ENCODE measurements at regions not wholly inside any gene's neighbourhood (a gene's known extent, or its start where the extent isn't known, plus 50 kb on each side); places are given as distances from the start of the nearest gene placed in this dataset.

DNA sequence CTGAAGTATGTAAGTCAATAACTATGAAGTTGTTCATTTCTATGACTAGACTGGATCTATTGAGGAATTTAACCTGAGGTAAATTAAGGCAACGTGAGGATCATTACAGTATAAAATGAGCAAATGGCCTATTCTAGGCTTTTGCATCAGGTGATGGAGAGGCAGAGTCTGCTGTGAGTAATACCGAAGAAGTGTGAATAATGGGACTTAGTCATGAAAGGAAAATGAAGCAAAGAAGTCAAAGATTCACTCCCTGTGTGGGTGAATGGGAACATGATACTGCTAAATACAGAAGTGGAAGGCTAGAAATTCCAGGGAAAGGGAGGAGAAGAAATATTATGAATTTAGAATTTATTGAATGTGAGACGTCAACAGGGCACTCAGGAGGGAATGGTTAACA is 774.1 kb downstream of the LIG4 start:
- DNase-seq (ENCODE audit: extremely low read depth, low read depth), result no peak
- no peak overlapping the region for H3K4me3 ChIP-seq (replicated peaks; ENCODE audit: low read depth, low read length)

GRCh38 chr13:107438251-107438650 is 777.1 kb downstream of the LIG4 start:
- no peak for TF ChIP-seq CTCF (IDR thresholded peaks at IDR 0.05; ENCODE audit: low read depth, low read length, missing control alignments)
- H3K4me3 ChIP-seq (replicated peaks; ENCODE audit: low read depth, low read length), result no peak overlapping the region
- no peak for DNase-seq (ENCODE audit: extremely low read depth, low read depth)

More for the DNA sequence above, 774.1 kb downstream of the LIG4 start:
- no peak for TF ChIP-seq CTCF (IDR thresholded peaks at IDR 0.05; ENCODE audit: low read depth, low read length, missing control alignments)

DNA sequence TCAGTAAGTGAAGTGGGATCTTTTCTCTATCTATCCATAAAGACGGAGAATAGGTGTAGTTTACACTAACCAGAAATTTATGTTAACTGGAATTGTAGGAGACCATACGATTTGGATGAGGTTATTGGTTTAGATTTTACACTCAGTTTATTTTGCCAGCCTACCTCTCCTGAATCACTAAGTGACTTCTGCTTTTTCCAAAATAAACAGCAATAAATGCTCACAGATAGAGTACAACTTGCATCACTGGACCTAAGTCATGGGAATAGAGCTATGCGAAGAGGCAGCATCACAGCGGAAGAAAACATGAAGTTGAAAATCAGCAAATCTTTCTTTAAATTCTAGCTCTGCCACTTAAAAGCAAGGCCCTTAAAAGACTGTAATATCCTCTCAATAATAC is 781.0 kb downstream of the LIG4 start:
- DNase-seq (ENCODE audit: extremely low read depth, low read depth), result no peak
- no peak overlapping the region for H3K4me3 ChIP-seq (replicated peaks; ENCODE audit: low read depth, low read length)
- no peak for TF ChIP-seq CTCF (IDR thresholded peaks at IDR 0.05; ENCODE audit: low read depth, low read length, missing control alignments)

DNA sequence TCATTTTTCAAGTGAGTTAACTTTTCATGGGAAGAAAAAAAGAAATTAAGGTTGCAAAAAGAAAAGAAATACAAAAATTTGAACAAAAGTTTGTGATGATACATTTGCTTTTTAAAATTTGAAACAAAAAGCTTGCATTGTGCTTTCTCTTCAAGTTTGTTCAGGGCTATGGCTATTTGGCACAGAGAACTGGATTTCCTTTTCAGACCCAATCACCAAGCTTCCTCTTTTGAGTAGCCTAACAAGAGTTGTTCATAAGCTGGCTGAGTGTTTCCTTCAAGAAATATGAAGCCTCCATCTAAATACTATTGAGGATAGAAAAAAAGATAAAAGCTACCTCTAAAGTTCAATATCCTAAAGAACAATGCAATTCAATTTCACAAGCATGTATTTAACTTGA is 787.8 kb downstream of the LIG4 start:
- TF ChIP-seq CTCF (IDR thresholded peaks at IDR 0.05; ENCODE audit: low read depth, low read length, missing control alignments), result no peak
- DNase-seq (ENCODE audit: extremely low read depth, low read depth), result no peak
- H3K4me3 ChIP-seq (replicated peaks; ENCODE audit: low read depth, low read length), result no peak overlapping the region

- TF ChIP-seq CTCF (IDR thresholded peaks at IDR 0.05; ENCODE audit: low read depth, low read length, missing control alignments), result no peak
- no peak for DNase-seq (ENCODE audit: extremely low read depth, low read depth)
- H3K4me3 ChIP-seq (replicated peaks; ENCODE audit: low read depth, low read length), result no peak overlapping the region
Measured at GRCh38 chr13:107422421-107422820, 792.9 kb downstream of the LIG4 start.

DNA sequence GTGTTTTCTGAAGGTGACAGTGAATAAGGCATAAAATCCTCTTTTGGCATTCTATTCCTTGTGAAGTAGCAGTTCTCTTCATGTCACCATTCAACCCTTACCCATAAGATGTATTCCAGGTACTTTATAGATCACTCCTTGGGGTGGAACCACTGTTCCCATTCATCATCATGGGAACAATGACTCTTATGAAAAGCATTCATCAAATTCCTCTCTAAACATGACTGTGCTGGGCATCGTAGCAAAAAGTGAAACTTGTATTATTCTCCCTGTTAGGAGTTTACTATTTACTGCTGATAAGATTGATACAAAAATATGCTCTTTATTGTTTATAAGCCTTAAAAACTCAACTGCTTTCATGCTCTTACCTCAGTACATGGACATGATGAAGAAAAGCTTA is 793.4 kb downstream of the LIG4 start:
- no peak for TF ChIP-seq CTCF (IDR thresholded peaks at IDR 0.05; ENCODE audit: low read depth, low read length, missing control alignments)

GRCh38 chr13:107421028-107421427 is 794.3 kb downstream of the LIG4 start:
- no peak for TF ChIP-seq CTCF (IDR thresholded peaks at IDR 0.05; ENCODE audit: low read depth, low read length, missing control alignments)
- DNase-seq (ENCODE audit: extremely low read depth, low read depth), result no peak
- H3K4me3 ChIP-seq (replicated peaks; ENCODE audit: low read depth, low read length), result no peak overlapping the region

More for the DNA sequence above, 793.4 kb downstream of the LIG4 start:
- no peak for DNase-seq (ENCODE audit: extremely low read depth, low read depth)
- H3K4me3 ChIP-seq (replicated peaks; ENCODE audit: low read depth, low read length), result no peak overlapping the region
